HCT116 (cell line): ENCODE measurements at regions not wholly inside any gene's neighbourhood (a gene's known extent, or its start where the extent isn't known, plus 50 kb on each side); places are given as distances from the start of the nearest gene placed in this dataset.

Experiments used
- ATAC-seq: fragments of 200-7000 bp; cut with Tn5 transposase; 2 replicates; pipeline ENCODE4 v1.9.1; 2020; ENCODE audit warnings: mild to moderate bottlenecking, moderate library complexity
- BruUV-seq: library from RNA; stranded (reverse); fragments of 400-500 nt; replicated peaks from 2 replicates; lab custom pipeline; 2021; lab: Mats Ljungman, UMichigan
- CTCF ChIA-PET: fragments of 300-600 bp; sonication (Branson Sonifier 250); formaldehyde crosslinking; loops from one replicate; lab custom pipeline; 2021; ENCODE audit warnings: antibody characterized with exemption; lab: Charles Lee
- POLR2A ChIA-PET: fragments of 300-600, 350-600 bp; sonication (Branson Sonifier 250); formaldehyde crosslinking; loops from one replicate; lab custom pipeline; 2021; ENCODE audit warnings: antibody characterized with exemption; lab: Charles Lee
- RAD21 ChIA-PET, 2 experiments: fragments of 300-600 bp; sonication (Branson Sonifier 250); formaldehyde crosslinking; loops; one replicate each; lab custom pipeline; 2023; ENCODE audit warnings: low total read pairs in 2 of 2; ENCODE audit not compliant: uncharacterized antibody in 2 of 2, unreplicated experiment in 2 of 2, low non-redundant PET in 1 of 2; lab: Charles Lee
- DNase-seq: peaks from one replicate; pipeline ENCODE4 v3.0.0-alpha.2; 2010; ENCODE audit warnings: low read depth, low spot score
- H2AFZ ChIP-seq: fragments of 200-600 bp; shearing (Covaris generic), sonication (generic); 2 replicates; pipeline ENCODE4 v1.6.1; 2017; ENCODE audit warnings: low read depth, mixed run types, mixed read lengths, antibody characterized with exemption, low read length; ENCODE audit not compliant: poor library complexity, severe bottlenecking
- H3K27ac ChIP-seq: 2 replicates; pipeline ENCODE4 v1.5.1; 2012; ENCODE audit warnings: low read depth, low read length
- H3K27me3 ChIP-seq: fragments of 200-600 bp; sonication (generic); 2 replicates; pipeline ENCODE4 v1.6.1; 2016; ENCODE audit warnings: mixed run types, low read length, mixed read lengths; ENCODE audit not compliant: insufficient read depth
- H3K36me3 ChIP-seq, 2 experiments: fragments of 200-500 bp in 1 of 2; fragments of 200-600 bp in 1 of 2; sonication (Bioruptor generic) in 1 of 2; sonication (generic) in 1 of 2; 2 replicates each; pipeline versions ENCODE4 v1.5.1 to v1.6.1; 2014 to 2016; ENCODE audit warnings: low read length in 2 of 2, inconsistent platforms in 1 of 2, mixed read lengths in 1 of 2, mixed run types in 1 of 2; ENCODE audit not compliant: insufficient read depth in 2 of 2, control insufficient read depth in 1 of 2
- H3K4me1 ChIP-seq, 2 experiments: fragments of 200-600 bp in 1 of 2; sonication (generic) in 1 of 2; 2 replicates each; pipeline versions ENCODE4 v1.5.1 to v1.6.1; 2012 to 2017; ENCODE audit warnings: low read length in 2 of 2, inconsistent platforms in 1 of 2, mild to moderate bottlenecking in 1 of 2, mixed read lengths in 1 of 2, mixed run types in 1 of 2, moderate library complexity in 1 of 2; ENCODE audit not compliant: insufficient read depth in 2 of 2, control insufficient read depth in 1 of 2
- H3K4me2 ChIP-seq: fragments of 200-600 bp; sonication (generic); 2 replicates; pipeline ENCODE4 v1.6.1; 2017; ENCODE audit warnings: mixed run types, low read length, mixed read lengths
- H3K4me3 ChIP-seq, 2 experiments: fragments of 200-600 bp in 1 of 2; sonication (generic) in 1 of 2; replicated peaks in 1 of 2; 2 replicates each; pipeline ENCODE4 v1.5.1; 2011 to 2016; ENCODE audit warnings: low read length in 2 of 2, control low read depth in 1 of 2, low read depth in 1 of 2, mild to moderate bottlenecking in 1 of 2, mixed read lengths in 1 of 2, mixed run types in 1 of 2
- H3K79me2 ChIP-seq: fragments of 200-600 bp; sonication (generic); 2 replicates; pipeline ENCODE4 v1.6.1; 2017; ENCODE audit warnings: mild to moderate bottlenecking, mixed run types, low read length, moderate library complexity, mixed read lengths; ENCODE audit not compliant: insufficient read depth
- H3K9ac ChIP-seq: fragments of 200-600 bp; sonication (generic); 2 replicates; pipeline ENCODE4 v1.6.1; 2016; ENCODE audit warnings: low read length, mixed read lengths
- H3K9me2 ChIP-seq: fragments of 200-600 bp; sonication (generic), shearing (Covaris generic); 2 replicates; pipeline ENCODE4 v1.6.1; 2017; ENCODE audit warnings: mixed run types, mild to moderate bottlenecking, moderate library complexity; ENCODE audit not compliant: insufficient read depth
- H3K9me3 ChIP-seq, 2 experiments: fragments of 200-500 bp in 1 of 2; fragments of 200-600 bp in 1 of 2; sonication (Bioruptor generic) in 1 of 2; sonication (generic) in 1 of 2; 2 replicates each; pipeline ENCODE4 v1.6.1; 2014 to 2017; ENCODE audit warnings: low read length in 2 of 2, mixed read lengths in 2 of 2, inconsistent platforms in 1 of 2, low read depth in 1 of 2, mild to moderate bottlenecking in 1 of 2, mixed run types in 1 of 2, moderate library complexity in 1 of 2; ENCODE audit not compliant: control insufficient read depth in 1 of 2, insufficient read depth in 1 of 2
- H4K20me1 ChIP-seq: fragments of 200-600 bp; sonication (generic), shearing (Covaris generic); 2 replicates; pipeline ENCODE4 v1.6.1; 2017; ENCODE audit warnings: mixed run types, mild to moderate bottlenecking, moderate library complexity; ENCODE audit not compliant: insufficient read depth
- CBX3 ChIP-seq: IDR thresholded peaks from 2 replicates; pipeline ENCODE4 v1.6.1; 2012; ENCODE audit warnings: low read depth
- CEBPB ChIP-seq: IDR thresholded peaks from 2 replicates; pipeline ENCODE4 v1.6.1; 2012; ENCODE audit warnings: low read depth
- CTCF ChIP-seq, 3 experiments: fragments of 200-600 bp in 1 of 3; sonication (generic) in 1 of 3; IDR thresholded peaks in 2 of 3; conservative IDR thresholded peaks in 1 of 3; 2 replicates each; pipeline ENCODE4 v1.5.1; 2012 to 2017; ENCODE audit warnings: low read depth in 2 of 3, low read length in 2 of 3, antibody characterized with exemption in 1 of 3, borderline replicate concordance in 1 of 3, control low read depth in 1 of 3, mild to moderate bottlenecking in 1 of 3, mixed read lengths in 1 of 3, mixed run types in 1 of 3, moderate library complexity in 1 of 3; ENCODE audit not compliant: insufficient read depth in 1 of 3
- EGR1 ChIP-seq: IDR thresholded peaks from 2 replicates; pipeline ENCODE4 v1.6.1; 2012; ENCODE audit warnings: low read depth
- ELF1 ChIP-seq: IDR thresholded peaks from 2 replicates; pipeline ENCODE4 v1.6.1; 2012; ENCODE audit warnings: low read depth, borderline replicate concordance
- EZH2 ChIP-seq: fragments of 200-600 bp; sonication (generic); IDR thresholded peaks from 2 replicates; pipeline ENCODE4 v1.6.1; 2017; ENCODE audit warnings: antibody characterized with exemption, mixed run types
- EZH2phosphoT487 ChIP-seq: fragments of 200-600 bp; IDR thresholded peaks from 2 replicates; pipeline ENCODE4 v1.6.1; 2018; ENCODE audit warnings: antibody characterized with exemption, borderline replicate concordance
- FOSL1 ChIP-seq: IDR thresholded peaks from 2 replicates; pipeline ENCODE4 v1.6.1; 2012; ENCODE audit warnings: low read depth
- JUND ChIP-seq: IDR thresholded peaks from 2 replicates; pipeline ENCODE4 v1.6.1; 2012
- POLR2A ChIP-seq: IDR thresholded peaks from 2 replicates; pipeline ENCODE4 v1.7.0; 2011; ENCODE audit warnings: borderline replicate concordance; ENCODE audit not compliant: insufficient read depth, insufficient read length; ENCODE audit errors: extremely low read depth
- POLR2AphosphoS5 ChIP-seq: IDR thresholded peaks from 2 replicates; pipeline ENCODE4 v1.6.1; 2011; ENCODE audit warnings: mild to moderate bottlenecking, low read depth, low read length, moderate library complexity
- RAD21 ChIP-seq: IDR thresholded peaks from 2 replicates; pipeline ENCODE4 v1.6.1; 2012; ENCODE audit warnings: low read depth, mild to moderate bottlenecking
- SP1 ChIP-seq: IDR thresholded peaks from 2 replicates; pipeline ENCODE4 v1.6.1; 2012; ENCODE audit warnings: low read depth
- SRF ChIP-seq: IDR thresholded peaks from 2 replicates; pipeline ENCODE4 v1.6.1; 2012; ENCODE audit warnings: low read depth
- TCF7L2 ChIP-seq: IDR thresholded peaks from 2 replicates; pipeline ENCODE4 v1.7.0; 2011; ENCODE audit warnings: borderline replicate concordance, inconsistent platforms; ENCODE audit not compliant: insufficient read depth, insufficient read length; ENCODE audit errors: extremely low read depth
- ZFX ChIP-seq: fragments of 450-650 bp; IDR thresholded peaks from 2 replicates; pipeline ENCODE4 v1.6.1; 2017
- ZNF274 ChIP-seq: fragments of 200-500 bp; sonication (Bioruptor generic); IDR thresholded peaks from 2 replicates; pipeline ENCODE4 v1.6.1; 2014; ENCODE audit warnings: mild to moderate bottlenecking, low read depth, low read length, inconsistent platforms
- intact Hi-C: fragments of 100-400 bp; cut with micrococcal nuclease; formaldehyde crosslinking; loops from 2 replicates; pipeline ENCODE4 v1.10.0; 2022
- TF ChIP-seq, protein P1 (sequence below): IDR thresholded peaks from 2 replicates; pipeline ENCODE4 v1.6.1; 2011; ENCODE audit warnings: mild to moderate bottlenecking, low read length, moderate library complexity; ENCODE audit not compliant: insufficient replicate concordance; ENCODE audit errors: extremely low read depth
- TF ChIP-seq, protein P2 (sequence below): IDR thresholded peaks from 2 replicates; pipeline ENCODE4 v1.6.1; 2012; ENCODE audit warnings: low read depth

- H3K79me2 ChIP-seq, result no peaks in the 10 kb centered on the region
- H4K20me1 ChIP-seq, result no peaks in the 10 kb centered on the region
- H3K9ac ChIP-seq, result no peak overlapping the region
- POLR2A ChIA-PET, result no interaction called here
- no peak overlapping the region for H3K27ac ChIP-seq
- no peak overlapping the region for H3K4me2 ChIP-seq
- no peak overlapping the region for H3K4me3 ChIP-seq
- no TSS peak for BruUV-seq
- RAD21 ChIA-PET, result no interaction called here
- H3K9me2 ChIP-seq, result no peaks in the 10 kb centered on the region
- no peaks in the 10 kb centered on the region; a peak in 1 of 4 replicates for H3K9me3 ChIP-seq
- intact Hi-C loops, result no loop called here
- no peak for DNase-seq
- CTCF ChIA-PET, result no interaction called here
- H3K4me1 ChIP-seq, result no peaks in the 10 kb centered on the region
- ATAC-seq, result no peak
- TF ChIP-seq, protein P1, sequence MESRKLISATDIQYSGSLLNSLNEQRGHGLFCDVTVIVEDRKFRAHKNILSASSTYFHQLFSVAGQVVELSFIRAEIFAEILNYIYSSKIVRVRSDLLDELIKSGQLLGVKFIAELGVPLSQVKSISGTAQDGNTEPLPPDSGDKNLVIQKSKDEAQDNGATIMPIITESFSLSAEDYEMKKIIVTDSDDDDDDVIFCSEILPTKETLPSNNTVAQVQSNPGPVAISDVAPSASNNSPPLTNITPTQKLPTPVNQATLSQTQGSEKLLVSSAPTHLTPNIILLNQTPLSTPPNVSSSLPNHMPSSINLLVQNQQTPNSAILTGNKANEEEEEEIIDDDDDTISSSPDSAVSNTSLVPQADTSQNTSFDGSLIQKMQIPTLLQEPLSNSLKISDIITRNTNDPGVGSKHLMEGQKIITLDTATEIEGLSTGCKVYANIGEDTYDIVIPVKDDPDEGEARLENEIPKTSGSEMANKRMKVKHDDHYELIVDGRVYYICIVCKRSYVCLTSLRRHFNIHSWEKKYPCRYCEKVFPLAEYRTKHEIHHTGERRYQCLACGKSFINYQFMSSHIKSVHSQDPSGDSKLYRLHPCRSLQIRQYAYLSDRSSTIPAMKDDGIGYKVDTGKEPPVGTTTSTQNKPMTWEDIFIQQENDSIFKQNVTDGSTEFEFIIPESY, result no peak
- no peak for TF ChIP-seq FOSL1
- no peak for TF ChIP-seq TCF7L2
- TF ChIP-seq, protein P2, sequence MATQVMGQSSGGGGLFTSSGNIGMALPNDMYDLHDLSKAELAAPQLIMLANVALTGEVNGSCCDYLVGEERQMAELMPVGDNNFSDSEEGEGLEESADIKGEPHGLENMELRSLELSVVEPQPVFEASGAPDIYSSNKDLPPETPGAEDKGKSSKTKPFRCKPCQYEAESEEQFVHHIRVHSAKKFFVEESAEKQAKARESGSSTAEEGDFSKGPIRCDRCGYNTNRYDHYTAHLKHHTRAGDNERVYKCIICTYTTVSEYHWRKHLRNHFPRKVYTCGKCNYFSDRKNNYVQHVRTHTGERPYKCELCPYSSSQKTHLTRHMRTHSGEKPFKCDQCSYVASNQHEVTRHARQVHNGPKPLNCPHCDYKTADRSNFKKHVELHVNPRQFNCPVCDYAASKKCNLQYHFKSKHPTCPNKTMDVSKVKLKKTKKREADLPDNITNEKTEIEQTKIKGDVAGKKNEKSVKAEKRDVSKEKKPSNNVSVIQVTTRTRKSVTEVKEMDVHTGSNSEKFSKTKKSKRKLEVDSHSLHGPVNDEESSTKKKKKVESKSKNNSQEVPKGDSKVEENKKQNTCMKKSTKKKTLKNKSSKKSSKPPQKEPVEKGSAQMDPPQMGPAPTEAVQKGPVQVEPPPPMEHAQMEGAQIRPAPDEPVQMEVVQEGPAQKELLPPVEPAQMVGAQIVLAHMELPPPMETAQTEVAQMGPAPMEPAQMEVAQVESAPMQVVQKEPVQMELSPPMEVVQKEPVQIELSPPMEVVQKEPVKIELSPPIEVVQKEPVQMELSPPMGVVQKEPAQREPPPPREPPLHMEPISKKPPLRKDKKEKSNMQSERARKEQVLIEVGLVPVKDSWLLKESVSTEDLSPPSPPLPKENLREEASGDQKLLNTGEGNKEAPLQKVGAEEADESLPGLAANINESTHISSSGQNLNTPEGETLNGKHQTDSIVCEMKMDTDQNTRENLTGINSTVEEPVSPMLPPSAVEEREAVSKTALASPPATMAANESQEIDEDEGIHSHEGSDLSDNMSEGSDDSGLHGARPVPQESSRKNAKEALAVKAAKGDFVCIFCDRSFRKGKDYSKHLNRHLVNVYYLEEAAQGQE, result no peak
- TF ChIP-seq EGR1, result no peak
- no peak for TF ChIP-seq ZFX
- TF ChIP-seq ZNF274, result no peak
- TF ChIP-seq POLR2AphosphoS5, result no peak
- no peak for TF ChIP-seq CBX3
- TF ChIP-seq ELF1, result no peak
- no peak for TF ChIP-seq JUND
- no peak for TF ChIP-seq EZH2
- TF ChIP-seq SRF, result no peak
- TF ChIP-seq EZH2phosphoT487, result no peak
- TF ChIP-seq CTCF (IDR thresholded peaks at IDR 0.05 in 2 of 3, conservative IDR thresholded peaks at IDR 0.05 in 1 of 3; ENCODE audit: borderline replicate concordance in 1 of 3, insufficient read depth in 1 of 3, low read depth in 2 of 3, low read length in 2 of 3), result no peak
- TF ChIP-seq POLR2A, result no peak
- TF ChIP-seq CEBPB, result no peak
- TF ChIP-seq SP1, result no peak
- TF ChIP-seq RAD21, result no peak
- H3K36me3 ChIP-seq, result no peaks in the 10 kb centered on the region
- no peaks in the 10 kb centered on the region for H3K27me3 ChIP-seq
- H2AFZ ChIP-seq, result no peak overlapping the region
These were observed 414.8 kb upstream of the LMO3 start for GRCh38 chr12:17020765-17021164.
